Colonic mucosa (tissue), 4 donors: ENCODE measurements at regions not wholly inside any gene's neighbourhood (a gene's known extent, or its start where the extent isn't known, plus 50 kb on each side); places are given as distances from the start of the nearest gene placed in this dataset.

Experiments used
- DNase-seq: peaks from one replicate; pipeline ENCODE4 v3.0.0-alpha.2; 2020
- H3K27ac ChIP-seq: fragments of 200-600 bp; one replicate; pipeline ENCODE4 v1.8.0; 2021
- H3K27me3 ChIP-seq: fragments of 200-600 bp; one replicate; pipeline ENCODE4 v1.8.0; 2021
- H3K36me3 ChIP-seq: fragments of 200-600 bp; one replicate; pipeline ENCODE4 v1.8.0; 2021
- H3K4me1 ChIP-seq: fragments of 200-600 bp; one replicate; pipeline ENCODE4 v1.8.0; 2021; ENCODE audit warnings: mild to moderate bottlenecking
- H3K4me3 ChIP-seq: fragments of 200-600 bp; one replicate; pipeline ENCODE4 v1.8.0; 2021
- H3K9ac ChIP-seq, 2 donors: one replicate each; pipeline ENCODE4 v1.7.0; 2013; ENCODE audit warnings: control low read depth in 2 of 2, low read depth in 2 of 2, low read length in 2 of 2
- H3K9me3 ChIP-seq: fragments of 200-600 bp; one replicate; pipeline ENCODE4 v1.8.0; 2021
- intact Hi-C: fragments of 100-400 bp; cut with DNase I; formaldehyde crosslinking; loops from one replicate; pipeline ENCODE4 v1.14.1; 2022
- TF ChIP-seq, protein P1 (sequence below): fragments of 200-600 bp; IDR thresholded peaks from one replicate; pipeline ENCODE4 v1.8.0; 2022; ENCODE audit warnings: antibody characterized with exemption, mild to moderate bottlenecking
- donor health status: healthy.
- donor health status: DM: no; HTN: no; CAD: no.
- donor health status: DM: no; HTN: no; CAD: no.

GRCh38 chr4:44912980-44913379 lies 186.6 kb upstream of the GNPDA2 start:
- intact Hi-C loops: no loop called here
- H3K4me1 ChIP-seq: no peaks in the 10 kb centered on the region
- H3K27ac ChIP-seq: no peak overlapping the region
- no peak overlapping the region for H3K9ac ChIP-seq
- no peaks in the 10 kb centered on the region for H3K9me3 ChIP-seq
- no peaks in the 10 kb centered on the region for H3K36me3 ChIP-seq
- H3K4me3 ChIP-seq: no peak overlapping the region
- DNase-seq: no peak
- H3K27me3 ChIP-seq: no peaks in the 10 kb centered on the region
- TF ChIP-seq, protein P1, sequence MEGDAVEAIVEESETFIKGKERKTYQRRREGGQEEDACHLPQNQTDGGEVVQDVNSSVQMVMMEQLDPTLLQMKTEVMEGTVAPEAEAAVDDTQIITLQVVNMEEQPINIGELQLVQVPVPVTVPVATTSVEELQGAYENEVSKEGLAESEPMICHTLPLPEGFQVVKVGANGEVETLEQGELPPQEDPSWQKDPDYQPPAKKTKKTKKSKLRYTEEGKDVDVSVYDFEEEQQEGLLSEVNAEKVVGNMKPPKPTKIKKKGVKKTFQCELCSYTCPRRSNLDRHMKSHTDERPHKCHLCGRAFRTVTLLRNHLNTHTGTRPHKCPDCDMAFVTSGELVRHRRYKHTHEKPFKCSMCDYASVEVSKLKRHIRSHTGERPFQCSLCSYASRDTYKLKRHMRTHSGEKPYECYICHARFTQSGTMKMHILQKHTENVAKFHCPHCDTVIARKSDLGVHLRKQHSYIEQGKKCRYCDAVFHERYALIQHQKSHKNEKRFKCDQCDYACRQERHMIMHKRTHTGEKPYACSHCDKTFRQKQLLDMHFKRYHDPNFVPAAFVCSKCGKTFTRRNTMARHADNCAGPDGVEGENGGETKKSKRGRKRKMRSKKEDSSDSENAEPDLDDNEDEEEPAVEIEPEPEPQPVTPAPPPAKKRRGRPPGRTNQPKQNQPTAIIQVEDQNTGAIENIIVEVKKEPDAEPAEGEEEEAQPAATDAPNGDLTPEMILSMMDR: no peak

DNA sequence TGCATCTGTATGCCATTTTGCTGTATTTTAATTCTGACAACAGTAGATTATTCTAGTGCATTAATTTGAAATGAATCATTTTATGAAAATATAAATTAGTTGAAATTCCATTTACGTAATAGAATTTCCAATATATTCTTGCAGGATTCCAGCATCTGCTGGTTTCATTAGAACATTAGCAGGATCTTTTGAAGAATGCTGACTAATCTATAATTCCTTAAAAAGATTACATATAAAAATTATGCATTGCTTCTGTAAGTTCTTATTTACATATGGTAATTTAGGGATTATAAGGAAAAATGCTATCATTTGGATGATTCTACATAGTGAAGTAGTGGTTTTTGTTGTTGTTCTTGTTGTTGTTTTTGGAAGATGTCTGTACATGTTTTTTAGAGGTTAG lies 182.2 kb upstream of the GNPDA2 start:
- DNase-seq: no peak
- Histone ChIP-seq H3K4me1 (no peaks in the 10 kb centered on the region), H3K9me3 (no peaks in the 10 kb centered on the region), H3K4me3 (no peak overlapping the region), H3K27me3 (no peaks in the 10 kb centered on the region), H3K27ac (no peak overlapping the region), H3K36me3 (no peaks in the 10 kb centered on the region), H3K9ac (no peak overlapping the region)
- intact Hi-C loops: no loop called here
- TF ChIP-seq, protein P1: no peak

GRCh38 chr4:44872246-44872645 lies 145.9 kb upstream of the GNPDA2 start:
- Histone ChIP-seq H3K4me1 (no peaks in the 10 kb centered on the region), H3K27ac (no peak overlapping the region), H3K9me3 (no peaks in the 10 kb centered on the region), H3K4me3 (no peak overlapping the region), H3K36me3 (no peaks in the 10 kb centered on the region), H3K9ac (no peak overlapping the region), H3K27me3 (no peaks in the 10 kb centered on the region)
- TF ChIP-seq, protein P1: no peak
- intact Hi-C loops: no loop called here
- no peak for DNase-seq

DNA sequence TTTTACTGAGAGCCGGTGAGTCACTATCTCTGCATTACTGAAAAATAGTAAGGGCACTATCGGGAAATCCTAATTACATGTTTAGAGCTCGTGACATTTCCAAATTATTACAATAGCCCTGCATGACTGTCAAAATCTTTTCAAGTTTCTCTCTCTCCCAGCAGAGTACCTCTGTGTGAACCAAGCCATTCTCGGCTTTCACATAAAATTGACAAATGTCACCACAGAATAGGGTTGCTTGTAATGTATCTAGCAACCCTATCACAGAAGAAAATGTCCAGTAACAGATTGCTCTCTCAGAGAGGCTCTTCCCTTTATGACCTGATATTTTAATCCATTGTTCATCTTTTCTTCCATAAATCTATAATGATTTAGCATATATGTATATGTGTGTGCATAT lies 144.8 kb upstream of the GNPDA2 start:
- Histone ChIP-seq H3K9me3 (no peaks in the 10 kb centered on the region), H3K27ac (no peak overlapping the region), H3K9ac (no peak overlapping the region), H3K4me1 (no peaks in the 10 kb centered on the region), H3K27me3 (no peaks in the 10 kb centered on the region), H3K4me3 (no peak overlapping the region), H3K36me3 (no peaks in the 10 kb centered on the region)
- intact Hi-C loops: no loop called here
- TF ChIP-seq, protein P1: no peak
- no peak for DNase-seq

- no peak for DNase-seq
- Histone ChIP-seq H3K4me1 (no peaks in the 10 kb centered on the region), H3K36me3 (no peaks in the 10 kb centered on the region), H3K27me3 (no peaks in the 10 kb centered on the region), H3K4me3 (no peak overlapping the region), H3K9ac (no peak overlapping the region), H3K27ac (no peak overlapping the region), H3K9me3 (no peaks in the 10 kb centered on the region)
- TF ChIP-seq, protein P1: no peak
- intact Hi-C loops: no loop called here
Measured at GRCh38 chr4:44869985-44870384, 143.6 kb upstream of the GNPDA2 start.
